ENCODE measurements at regions not wholly inside any gene's neighbourhood (a gene's known extent, or its start where the extent isn't known, plus 50 kb on each side); places are given as distances from the start of the nearest gene placed in this dataset.
"Not testable (repeated sequence)": the region's sequence is repeated elsewhere in the genome, so short reads cannot be mapped to it uniquely, and the experiment has no call there.

DNA sequence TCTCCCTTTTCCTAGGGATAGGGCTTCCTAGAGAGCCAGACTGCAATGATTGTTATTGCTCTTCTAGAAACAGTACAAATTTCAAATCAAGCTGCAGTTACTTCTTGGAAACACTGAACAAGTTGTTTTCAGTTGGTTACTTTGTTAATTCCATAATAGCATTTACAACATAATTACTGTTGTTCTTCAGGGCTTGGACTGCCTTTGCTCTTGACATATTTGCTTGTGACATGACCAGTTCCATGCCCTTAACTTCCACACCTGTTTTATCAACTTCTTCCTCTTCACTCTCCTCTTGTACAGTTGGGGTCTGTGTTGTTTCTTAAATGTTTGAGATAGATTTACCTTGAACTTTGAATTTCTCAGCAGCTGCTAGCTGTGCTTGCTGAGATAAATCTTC is 104.4 kb downstream of the SEC23IP start:
- no peak for DNase-seq (ENCODE audit: low read depth in 3 of 3, low spot score in 2 of 3)

GRCh38 chr10:119997429-119997828 is 104.9 kb downstream of the SEC23IP start:
- no peak for DNase-seq (ENCODE audit: low read depth in 3 of 3, low spot score in 2 of 3)

DNA sequence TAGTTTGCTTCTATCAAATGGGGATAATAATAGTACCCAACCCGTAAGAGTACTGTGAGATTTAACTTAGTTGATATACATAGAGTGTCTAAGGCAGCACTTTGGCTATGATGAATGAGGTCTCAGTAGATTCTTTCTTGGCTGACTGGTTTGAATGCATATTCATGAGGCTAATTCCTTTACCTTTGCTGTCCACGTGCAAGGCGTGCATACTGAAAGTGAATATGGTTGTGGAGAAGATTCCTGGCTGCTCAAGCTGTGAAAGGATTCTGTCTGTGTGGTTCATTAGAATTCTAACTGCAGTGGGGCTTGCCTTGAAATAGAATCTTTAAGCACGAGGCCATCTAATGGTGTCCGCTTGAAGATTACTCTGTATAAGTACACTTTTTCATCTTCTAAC is 110.3 kb downstream of the SEC23IP start:
- DNase-seq (ENCODE audit: low read depth in 3 of 3, low spot score in 2 of 3) = no peak

- DNase-seq (ENCODE audit: low read depth in 3 of 3, low spot score in 2 of 3) = no peak
These were observed 113.0 kb downstream of the SEC23IP start for GRCh38 chr10:120005207-120006201.

GRCh38 chr10:120007261-120007660 is 114.7 kb downstream of the SEC23IP start:
- no peak for DNase-seq (ENCODE audit: low read depth in 3 of 3, low spot score in 2 of 3)

DNA sequence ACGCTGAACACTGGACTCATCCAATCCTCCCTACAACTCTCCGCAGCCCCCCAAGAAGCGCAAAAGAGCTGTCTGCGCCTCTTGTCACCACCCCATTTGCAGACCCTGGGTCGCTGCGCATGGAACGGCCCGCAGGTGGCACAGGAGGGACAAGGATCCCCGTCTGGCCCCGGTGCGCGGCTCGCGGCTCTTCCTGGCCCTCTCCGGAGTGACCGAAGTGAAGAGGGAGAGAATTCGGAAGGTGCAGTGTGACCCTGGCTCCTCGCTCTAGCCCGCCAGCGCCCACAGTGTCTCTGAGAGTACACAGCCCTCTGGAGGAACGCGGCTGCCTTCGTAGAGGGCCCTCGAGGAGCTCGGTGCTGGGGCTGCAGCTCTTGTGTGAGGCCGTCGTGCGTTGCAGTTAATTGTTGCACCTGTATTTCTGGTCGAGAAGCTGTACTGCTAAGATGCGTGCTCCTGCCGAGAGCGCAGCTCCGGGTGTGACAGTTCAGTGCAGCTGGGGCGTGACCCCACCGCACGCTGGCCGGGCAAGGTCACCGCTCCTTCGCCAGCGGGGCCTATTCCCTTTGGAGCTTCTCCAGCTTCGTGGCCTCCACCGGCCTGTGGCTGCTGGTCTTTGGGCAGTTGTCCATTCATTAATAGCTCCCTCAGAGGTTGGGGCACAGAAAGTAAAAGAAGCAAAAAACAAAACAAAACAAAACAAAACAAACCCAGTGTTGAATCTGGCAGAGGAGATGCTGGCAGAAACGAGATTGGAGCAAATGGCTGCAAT is 119.0 kb downstream of the SEC23IP start:
- DNase-seq (ENCODE audit: low read depth in 3 of 3, low spot score in 2 of 3) = no peak

DNA sequence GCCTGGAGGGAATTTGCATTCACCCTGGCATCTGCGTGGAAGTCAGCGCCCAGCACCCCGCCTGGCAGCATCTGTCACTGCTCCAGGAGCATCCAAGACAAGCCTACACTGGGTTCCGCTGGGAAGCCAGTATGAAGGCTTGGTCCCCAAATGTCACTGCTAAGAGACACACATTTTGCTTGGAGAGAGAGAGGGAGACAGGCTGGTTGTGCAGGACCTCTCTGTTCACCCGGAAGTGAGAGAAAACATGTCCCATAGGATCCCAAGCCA is 119.5 kb downstream of the SEC23IP start:
- DNase-seq (ENCODE audit: low read depth in 3 of 3, low spot score in 2 of 3) = no peak

DNA sequence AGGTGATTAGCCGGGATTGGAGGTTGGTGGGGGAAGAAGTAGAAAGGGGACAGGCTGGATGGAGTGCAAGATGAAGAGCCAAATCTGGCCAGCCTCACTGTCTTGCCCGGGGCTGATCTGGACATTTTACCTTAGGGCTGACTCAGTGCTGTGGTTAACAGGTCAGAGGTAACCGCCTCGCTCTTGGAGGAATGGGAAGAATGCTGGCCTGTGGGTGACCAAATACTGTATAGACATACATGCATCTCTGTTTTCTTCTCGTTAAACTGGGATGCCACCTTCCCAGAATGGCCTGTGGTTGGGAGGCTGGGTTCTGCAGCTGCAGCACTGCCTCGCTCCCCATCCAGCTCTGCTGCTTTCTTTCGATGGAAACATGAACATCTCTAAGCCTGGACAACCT is 120.0 kb downstream of the SEC23IP start:
- no peak for DNase-seq (ENCODE audit: low read depth in 3 of 3, low spot score in 2 of 3)

DNA sequence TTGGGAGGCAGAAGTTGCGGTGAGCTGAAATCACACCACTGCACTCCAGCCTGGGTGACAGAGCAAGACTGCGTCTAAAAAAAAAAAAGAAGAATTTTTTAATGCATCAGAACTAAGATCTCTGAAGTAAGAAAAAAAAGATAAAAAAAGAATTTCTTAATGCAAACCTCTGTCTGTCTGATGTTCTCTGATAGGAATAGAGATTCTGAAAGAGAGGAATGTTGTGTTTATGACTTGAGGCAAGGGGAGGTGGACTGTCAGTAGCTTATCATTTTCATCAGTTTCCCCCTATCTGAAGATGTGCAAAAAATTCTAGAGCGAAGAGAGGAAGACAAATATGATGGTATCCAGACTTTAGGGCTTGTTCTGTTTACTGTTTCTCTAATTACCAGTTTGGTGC is 121.5 kb downstream of the SEC23IP start:
- DNase-seq (ENCODE audit: low read depth in 3 of 3, low spot score in 2 of 3) = no peak

- no peak for DNase-seq (ENCODE audit: low read depth in 3 of 3, low spot score in 2 of 3)
These were observed 122.5 kb downstream of the SEC23IP start for GRCh38 chr10:120015064-120015463.

GRCh38 chr10:120016906-120017305 is 124.4 kb downstream of the SEC23IP start:
- DNase-seq (ENCODE audit: low read depth in 3 of 3, low spot score in 2 of 3) = no peak

GRCh38 chr10:120017733-120018417 is 125.3 kb downstream of the SEC23IP start:
- no peak for DNase-seq (ENCODE audit: low read depth in 3 of 3, low spot score in 2 of 3)

DNA sequence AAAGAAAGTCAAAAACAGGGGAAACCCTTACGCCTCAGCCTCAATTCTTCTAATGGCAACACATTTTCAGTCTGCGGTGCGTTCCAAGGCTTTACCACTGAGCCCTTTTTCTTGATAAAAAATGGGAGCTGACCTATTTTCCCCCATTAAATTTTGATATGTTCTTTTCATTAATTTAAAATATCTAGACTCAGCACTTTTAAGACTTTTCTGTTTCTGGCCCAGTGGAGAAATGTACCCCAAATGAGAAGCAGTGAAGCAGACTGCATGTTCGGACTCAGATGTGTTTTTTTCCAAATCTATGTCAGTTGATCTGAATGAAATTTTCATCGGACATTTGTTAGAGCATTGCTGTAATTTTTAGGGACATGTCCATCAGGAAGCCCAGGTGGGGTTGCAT is 126.2 kb downstream of the SEC23IP start:
- DNase-seq (ENCODE audit: low read depth in 3 of 3, low spot score in 2 of 3) = no peak

DNA sequence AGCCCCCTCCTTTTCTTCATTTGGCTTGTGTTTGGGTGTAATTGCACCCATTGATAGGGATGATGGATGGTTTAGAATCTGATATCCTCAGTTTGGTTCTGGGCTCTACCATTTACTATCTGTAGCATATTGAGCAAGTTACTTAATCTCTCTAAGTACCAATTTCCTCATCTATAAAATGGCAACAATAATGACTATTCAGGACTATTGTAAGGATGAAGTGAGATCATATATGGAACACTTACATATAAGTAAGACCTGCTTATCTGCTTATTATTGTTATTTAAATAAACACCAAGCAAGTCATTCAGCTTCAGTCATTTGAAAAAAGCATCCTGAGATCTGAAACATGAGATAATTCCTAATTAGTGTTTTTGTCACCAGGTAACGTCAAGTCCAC is 127.0 kb downstream of the SEC23IP start:
- DNase-seq (ENCODE audit: low read depth in 3 of 3, low spot score in 2 of 3) = no peak

GRCh38 chr10:120022357-120022756 is 129.8 kb downstream of the SEC23IP start:
- DNase-seq (ENCODE audit: low read depth in 3 of 3, low spot score in 2 of 3) = no peak

DNA sequence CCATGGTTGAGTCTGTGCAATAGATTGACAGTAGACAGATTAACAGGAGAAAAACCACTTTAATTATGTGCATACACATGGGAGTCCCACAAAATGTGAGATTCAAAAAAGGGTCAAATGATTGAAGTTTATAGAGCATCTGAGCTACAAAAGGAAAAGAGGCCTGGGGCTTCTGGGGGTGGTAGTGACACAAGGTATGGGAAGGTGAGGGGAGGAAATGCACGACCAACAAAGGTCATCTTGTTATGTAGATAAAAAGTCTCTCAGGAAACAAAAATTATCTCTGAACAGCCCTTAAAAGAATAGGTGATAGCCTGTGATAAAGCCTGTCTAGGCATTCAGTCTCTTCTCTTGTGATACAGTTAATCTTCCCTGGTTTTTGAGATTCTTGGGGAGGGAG is 141.7 kb downstream of the SEC23IP start:
- DNase-seq (ENCODE audit: low read depth in 3 of 3, low spot score in 2 of 3) = no peak

DNA sequence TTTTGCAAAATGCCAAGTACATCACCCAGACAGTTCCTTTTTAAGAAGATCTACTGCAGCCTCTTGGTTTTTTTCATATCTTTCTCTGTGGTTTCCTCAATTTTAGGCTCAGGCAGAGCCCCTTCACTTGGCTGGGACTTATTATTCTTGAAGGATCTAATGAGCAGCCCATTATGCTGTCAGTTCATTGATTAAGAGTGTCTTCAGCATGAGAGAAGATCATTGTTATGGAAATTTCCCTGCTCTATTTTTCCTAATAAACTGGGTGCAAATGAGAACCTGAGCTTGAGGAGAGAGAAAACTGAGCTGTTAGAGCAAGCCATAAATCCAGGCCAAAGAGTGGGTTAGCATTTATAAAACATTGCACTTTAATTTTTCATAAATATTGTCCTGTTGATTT is 146.5 kb downstream of the SEC23IP start:
- DNase-seq (ENCODE audit: low read depth in 3 of 3, low spot score in 2 of 3) = no peak

GRCh38 chr10:120039826-120040225 is 147.3 kb downstream of the SEC23IP start:
- no peak for DNase-seq (ENCODE audit: low read depth in 3 of 3, low spot score in 2 of 3)

- no peak for DNase-seq (ENCODE audit: low read depth in 3 of 3, low spot score in 2 of 3)
These were observed 149.5 kb downstream of the SEC23IP start for GRCh38 chr10:120041807-120042559.

DNA sequence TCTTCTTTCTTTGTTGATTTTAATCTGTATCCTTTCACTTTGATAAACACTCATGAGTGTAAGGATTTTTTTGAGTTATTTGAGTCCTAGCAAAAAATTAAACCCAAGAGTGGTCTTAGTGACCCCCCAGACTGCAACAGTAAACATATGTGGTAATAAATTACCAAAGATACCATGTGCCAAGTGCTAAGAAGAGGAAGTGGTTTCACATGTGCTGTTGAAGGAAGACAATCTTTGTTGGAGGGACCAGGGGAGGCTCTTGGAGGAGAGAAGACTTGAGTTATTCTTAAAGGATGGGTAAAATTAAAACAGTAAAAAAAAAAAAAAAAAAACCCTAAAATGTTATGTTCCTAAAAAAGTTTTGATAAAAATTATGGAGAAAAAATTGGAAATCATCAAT is 150.2 kb downstream of the SEC23IP start:
- DNase-seq (ENCODE audit: low read depth in 3 of 3, low spot score in 2 of 3) = no peak

DNA sequence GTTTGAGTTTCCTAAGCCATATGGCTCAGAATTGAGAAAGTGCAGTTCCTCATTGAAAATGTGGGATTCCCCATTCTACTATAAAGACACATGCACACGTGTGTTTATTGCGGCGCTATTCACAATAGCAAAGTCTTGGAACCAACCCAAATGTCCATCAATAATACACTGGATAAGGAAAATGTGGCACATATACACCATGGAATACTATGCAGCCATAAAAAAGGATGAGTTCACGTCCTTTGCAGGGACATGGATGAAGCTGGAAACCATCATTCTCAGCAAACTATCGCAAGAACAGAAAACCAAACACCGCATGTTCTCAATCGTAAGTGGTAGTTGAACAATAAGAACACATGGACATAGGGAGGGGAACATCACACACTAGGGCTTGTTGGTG is 154.8 kb downstream of the SEC23IP start:
- not testable (repeated sequence) for DNase-seq (ENCODE audit: low read depth in 3 of 3, low spot score in 2 of 3)

All from right renal cortex interstitium (tissue), 3 donors.